Esophagus muscularis mucosa (tissue), 4 donors: ENCODE measurements at regions not wholly inside any gene's neighbourhood (a gene's known extent, or its start where the extent isn't known, plus 50 kb on each side); places are given as distances from the start of the nearest gene placed in this dataset.
A peak's percentile ranks its signal among the peaks of the same experiment; 100 is the strongest.
"Not testable (repeated sequence)": the region's sequence is repeated elsewhere in the genome, so short reads cannot be mapped to it uniquely, and the experiment has no call there.

Experiments
- DNase-seq: peaks from one replicate; pipeline ENCODE4 v3.0.0-alpha.2; 2017; ENCODE audit errors: extremely low spot score
- H3K27ac ChIP-seq, 4 donors: fragments of 200-600 bp; sonication (generic); replicated peaks in 1 of 4; 1 replicate in 3 of 4; 2 replicates in 1 of 4; pipeline ENCODE4 v1.5.1; 2016 to 2019; ENCODE audit warnings: mild to moderate bottlenecking in 1 of 4
- H3K27me3 ChIP-seq, 4 donors: fragments of 200-600 bp; sonication (generic); one replicate each; pipeline versions ENCODE4 v1.5.1 to v1.6.0; 2016 to 2019
- H3K36me3 ChIP-seq, 4 donors: fragments of 200-600 bp; sonication (generic); one replicate each; pipeline ENCODE4 v1.5.1; 2016 to 2019
- H3K4me1 ChIP-seq, 4 donors: fragments of 200-600 bp; sonication (generic); one replicate each; pipeline ENCODE4 v1.5.1; 2016 to 2019
- H3K4me3 ChIP-seq, 4 donors: fragments of 200-600 bp; sonication (generic); 1 replicate in 2 of 4; 2 replicates in 2 of 4; pipeline ENCODE4 v1.5.1; 2016 to 2019; ENCODE audit warnings: mild to moderate bottlenecking in 4 of 4, moderate library complexity in 1 of 4
- H3K9me3 ChIP-seq, 4 donors: fragments of 200-600 bp; sonication (generic); 1 replicate in 3 of 4; 2 replicates in 1 of 4; pipeline ENCODE4 v1.5.1; 2016 to 2019
- CTCF ChIP-seq, 3 experiments: fragments of 200-600 bp in 2 of 3; fragments of 450-650 bp in 1 of 3; sonication (generic) in 2 of 3; IDR thresholded peaks; one replicate each; pipeline ENCODE4 v1.5.1; 2017 to 2019; ENCODE audit warnings: antibody characterized with exemption in 3 of 3, mild to moderate bottlenecking in 2 of 3, moderate library complexity in 1 of 3
- EP300 ChIP-seq: sonication (generic); formaldehyde crosslinking; IDR thresholded peaks from one replicate; pipeline ENCODE4 v1.6.1; 2017; ENCODE audit warnings: antibody characterized with exemption
- POLR2A ChIP-seq: fragments of 450-650 bp; IDR thresholded peaks from one replicate; pipeline ENCODE4 v1.6.1; 2017; ENCODE audit warnings: antibody characterized with exemption, moderate library complexity, mild to moderate bottlenecking, low read depth
- POLR2AphosphoS5 ChIP-seq, 2 donors: sonication (generic); formaldehyde crosslinking; IDR thresholded peaks; one replicate each; pipeline ENCODE4 v1.6.1; 2017; ENCODE audit warnings: antibody characterized with exemption in 2 of 2
- WGBS: methylation state at CpG from one replicate; pipeline ENCODE4 v1.1.5; 2018; 5-methylcytosine and 5-hydroxymethylcytosine counted together
- intact Hi-C: fragments of 100-400 bp; cut with DNase I; formaldehyde crosslinking; loops from one replicate; pipeline ENCODE4 v1.15.1; 2023

DNA sequence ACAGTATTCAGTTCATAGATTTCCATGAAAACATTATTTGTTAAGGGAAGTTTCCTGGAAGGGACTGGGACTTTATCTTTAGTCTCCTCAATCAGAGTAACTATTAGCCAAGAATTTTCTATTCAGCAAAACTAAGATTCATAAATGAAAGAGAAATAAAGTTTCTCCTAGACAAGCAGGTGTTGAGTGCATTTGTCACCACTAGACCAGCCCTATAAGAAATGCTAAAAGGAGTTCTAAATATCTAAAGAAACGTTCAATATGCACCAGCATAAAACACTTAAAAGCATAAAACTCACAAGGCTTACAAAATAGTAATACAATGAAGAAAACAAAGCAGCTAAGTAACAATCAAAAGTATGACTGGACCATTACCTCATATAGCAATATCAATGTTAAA is 423.0 kb downstream of the TECRL start:
- no peak for TF ChIP-seq POLR2AphosphoS5 (IDR thresholded peaks at IDR 0.05)
- TF ChIP-seq EP300, result no peak
- TF ChIP-seq POLR2A, result no peak
- TF ChIP-seq CTCF (IDR thresholded peaks at IDR 0.05), result no peak
- Histone ChIP-seq H3K27me3 (no peaks in the 10 kb centered on the region), H3K9me3 (peaks cover 0 to 17% (median 8%) of the 10 kb centered on the region in 4 donors), H3K36me3 (no peaks in the 10 kb centered on the region), H3K4me3 (no peak overlapping the region), H3K27ac (no peak overlapping the region), H3K4me1 (no peaks in the 10 kb centered on the region)
- WGBS, result 48% methylated on average over 1 of the region's 1 CpG
- intact Hi-C loops, result no loop called here
- no peak for DNase-seq

- Histone ChIP-seq H3K27ac (no peak overlapping the region), H3K4me3 (no peak overlapping the region), H3K27me3 (no peaks in the 10 kb centered on the region), H3K4me1 (no peaks in the 10 kb centered on the region), H3K9me3 (peaks cover 0 to 17% (median 8%) of the 10 kb centered on the region in 4 donors), H3K36me3 (no peaks in the 10 kb centered on the region)
- TF ChIP-seq POLR2AphosphoS5 (IDR thresholded peaks at IDR 0.05), result no peak
- TF ChIP-seq CTCF (IDR thresholded peaks at IDR 0.05), result no peak
- no peak for TF ChIP-seq POLR2A
- TF ChIP-seq EP300, result no peak
- no peak for DNase-seq
- intact Hi-C loops, result no loop called here
These were observed 426.0 kb downstream of the TECRL start for GRCh38 chr4:63983224-63983623.

DNA sequence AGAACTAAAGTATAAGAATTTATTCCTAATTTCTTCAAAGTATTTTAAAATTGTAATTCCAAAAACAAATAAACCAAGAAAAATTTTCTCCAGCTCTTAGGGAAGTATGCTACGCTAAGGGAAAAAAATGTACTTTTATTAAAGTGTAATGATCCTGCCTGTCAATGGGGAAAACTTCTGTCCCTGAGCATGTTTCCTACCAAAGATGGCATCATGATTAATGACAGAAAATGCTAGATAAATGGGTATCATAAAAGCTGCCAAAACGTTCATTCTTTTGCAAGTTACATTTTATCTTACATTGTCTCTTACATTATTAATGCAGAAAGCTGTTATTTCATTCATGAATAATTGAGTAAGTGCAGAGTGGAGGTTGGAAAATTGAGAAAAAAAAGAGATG is 443.4 kb downstream of the TECRL start:
- H3K9me3 ChIP-seq, result no peaks in the 10 kb centered on the region

DNA sequence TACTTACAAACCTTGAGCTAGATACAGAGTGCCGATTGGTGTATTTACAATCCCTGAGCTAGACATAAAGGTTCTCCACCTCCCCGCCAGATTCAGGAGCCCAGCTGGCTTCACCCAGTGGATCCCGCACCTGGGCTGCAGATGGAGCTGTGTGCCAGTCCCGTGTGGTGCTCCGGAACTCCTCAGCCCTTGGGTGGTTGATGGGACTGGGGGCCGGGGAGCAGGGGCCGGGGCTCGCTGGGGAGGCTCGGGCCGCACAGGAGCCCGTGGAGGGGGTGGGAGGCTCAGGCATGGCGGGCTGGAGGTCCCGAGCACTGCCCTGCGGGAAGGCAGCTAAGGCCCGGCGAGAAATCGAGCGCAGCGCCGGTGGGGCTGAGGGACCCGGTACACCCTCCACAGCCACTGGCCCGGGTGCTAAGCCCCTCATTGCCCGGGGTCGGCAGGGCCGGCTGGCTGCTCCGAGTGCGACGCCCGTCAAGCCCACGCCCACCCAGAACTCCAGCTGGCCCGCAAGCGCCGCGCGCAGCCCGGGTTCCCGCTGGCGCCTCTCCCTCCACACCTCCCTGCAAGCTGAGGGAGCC is 466.5 kb downstream of the TECRL start:
- H3K36me3 ChIP-seq, DNase-seq, H3K4me1 ChIP-seq, H3K27ac ChIP-seq, intact Hi-C loops, H3K4me3 ChIP-seq, H3K9me3 ChIP-seq, H3K27me3 ChIP-seq: not testable (repeated sequence)
- 86% methylated on average over 23 of the region's 38 CpGs for WGBS

More for the DNA sequence above, 443.4 kb downstream of the TECRL start:
- no peak overlapping the region for H3K27ac ChIP-seq
- no peak for TF ChIP-seq EP300
- no peak for TF ChIP-seq POLR2A
- no peak for TF ChIP-seq CTCF (IDR thresholded peaks at IDR 0.05)
- no peak for TF ChIP-seq POLR2AphosphoS5 (IDR thresholded peaks at IDR 0.05)
- H3K36me3 ChIP-seq, result no peaks in the 10 kb centered on the region
- DNase-seq, result no peak
- no peaks in the 10 kb centered on the region for H3K27me3 ChIP-seq
- 49% methylated on average over 2 of the region's 2 CpGs for WGBS
- no peaks in the 10 kb centered on the region for H3K4me1 ChIP-seq
- intact Hi-C loops, result no loop called here
- H3K4me3 ChIP-seq, result no peak overlapping the region

DNA sequence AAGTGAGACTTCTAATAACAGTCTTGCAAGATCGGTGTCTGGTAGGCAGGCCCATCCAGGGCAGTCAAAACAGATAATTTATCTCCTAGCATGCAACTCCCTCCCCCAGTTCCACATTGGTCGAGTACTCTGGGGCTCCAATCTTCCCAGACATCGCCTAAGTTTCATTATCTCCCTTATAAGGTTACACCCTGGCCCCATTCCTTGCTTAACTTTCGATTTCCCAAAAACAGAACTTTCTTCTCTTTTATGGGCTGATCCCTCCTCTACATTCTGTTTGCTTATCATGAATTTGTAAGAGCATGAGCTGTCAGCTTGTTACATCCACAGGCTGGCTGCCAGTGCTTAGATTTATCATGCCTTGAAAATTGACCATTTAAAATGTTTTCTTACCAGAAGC is 471.3 kb downstream of the TECRL start:
- WGBS, result 34% methylated on average over 4 of the region's 4 CpGs
- intact Hi-C loops, result no loop called here
- Histone ChIP-seq H3K4me1 (no peaks in the 10 kb centered on the region), H3K27me3 (no peaks in the 10 kb centered on the region), H3K9me3 (no peaks in the 10 kb centered on the region), H3K4me3 (peak overlapping the region in 1 of 4 donors; percentile 12), H3K27ac (no peak overlapping the region), H3K36me3 (no peaks in the 10 kb centered on the region)
- DNase-seq, result peak; percentile 78
- TF ChIP-seq POLR2A, result no peak

DNA sequence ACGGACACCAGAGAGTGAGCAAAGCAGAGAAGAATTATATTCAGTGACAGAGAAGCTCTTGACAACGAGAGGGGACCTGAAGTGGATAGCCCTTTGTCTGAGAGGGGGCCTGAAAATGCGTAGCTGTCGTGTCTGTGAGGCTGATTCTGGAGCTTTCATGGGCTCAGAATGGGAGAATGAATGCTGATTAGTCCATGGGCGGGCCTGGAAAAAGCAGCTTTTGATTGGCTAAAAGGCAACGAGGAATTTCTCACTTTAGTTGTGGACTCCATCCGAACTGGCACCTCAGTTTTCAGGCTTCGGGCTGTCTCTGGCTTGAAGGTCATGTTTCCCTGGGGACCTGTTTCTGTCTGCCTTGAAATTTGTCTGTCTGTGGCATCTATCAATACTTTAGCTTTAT is 487.1 kb downstream of the TECRL start:
- no peak for DNase-seq
- 78% methylated on average over 8 of the region's 8 CpGs for WGBS
- H3K27me3 ChIP-seq, result no peaks in the 10 kb centered on the region
- no peaks in the 10 kb centered on the region for H3K9me3 ChIP-seq
- no peaks in the 10 kb centered on the region for H3K36me3 ChIP-seq
- intact Hi-C loops, result no loop called here
- no peaks in the 10 kb centered on the region for H3K4me1 ChIP-seq
- H3K27ac ChIP-seq, result no peak overlapping the region
- TF ChIP-seq POLR2AphosphoS5 (IDR thresholded peaks at IDR 0.05), result no peak
- no peak for TF ChIP-seq EP300
- no peak for TF ChIP-seq CTCF (IDR thresholded peaks at IDR 0.05)
- TF ChIP-seq POLR2A, result no peak
- H3K4me3 ChIP-seq, result no peak overlapping the region
